ENCODE measurements at regions not wholly inside any gene's neighbourhood (a gene's known extent, or its start where the extent isn't known, plus 50 kb on each side); places are given as distances from the start of the nearest gene placed in this dataset.

DNA sequence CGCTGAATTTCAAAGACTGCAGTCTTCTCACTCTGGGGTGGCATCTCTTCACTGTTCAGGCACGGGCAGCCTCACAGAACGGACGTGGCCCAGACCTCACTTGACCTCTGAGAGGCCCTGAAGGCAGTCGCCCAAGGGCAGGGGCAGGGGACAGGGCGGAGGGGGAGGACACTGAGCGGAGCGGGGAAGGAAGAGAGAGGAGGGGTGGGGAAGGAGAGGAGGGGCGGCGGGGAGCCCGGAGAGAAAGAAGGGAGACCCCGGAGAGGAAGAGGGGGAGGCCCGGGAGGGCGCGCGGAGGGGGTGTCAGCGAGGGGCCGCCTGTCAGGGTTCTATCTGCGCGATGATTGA, 58.7 kb upstream of the COMTD1 start:
- DNase-seq (ENCODE audit: low read depth) = no peak

DNA sequence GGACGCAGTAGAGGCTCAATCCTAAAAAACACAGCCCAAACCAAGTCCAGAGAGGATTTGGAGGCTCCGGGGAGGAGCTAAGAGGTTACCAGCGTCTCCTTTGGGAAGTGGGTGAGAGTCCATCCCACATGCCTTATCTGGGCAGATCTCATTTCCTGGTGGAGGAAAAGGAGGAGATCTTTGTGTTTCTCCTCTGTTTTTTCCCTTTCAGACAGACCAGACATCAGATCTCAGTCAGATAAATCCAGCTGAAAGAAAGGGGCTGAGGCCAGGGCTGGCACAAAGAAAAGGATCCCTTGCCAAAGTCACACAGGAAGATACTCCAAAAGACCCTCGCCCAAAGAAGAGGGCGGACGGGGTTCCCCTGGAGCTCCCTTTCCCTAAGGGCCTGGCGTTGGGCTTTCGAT, 58.3 kb upstream of the COMTD1 start:
- DNase-seq (ENCODE audit: low read depth) = peak; percentile 60

DNA sequence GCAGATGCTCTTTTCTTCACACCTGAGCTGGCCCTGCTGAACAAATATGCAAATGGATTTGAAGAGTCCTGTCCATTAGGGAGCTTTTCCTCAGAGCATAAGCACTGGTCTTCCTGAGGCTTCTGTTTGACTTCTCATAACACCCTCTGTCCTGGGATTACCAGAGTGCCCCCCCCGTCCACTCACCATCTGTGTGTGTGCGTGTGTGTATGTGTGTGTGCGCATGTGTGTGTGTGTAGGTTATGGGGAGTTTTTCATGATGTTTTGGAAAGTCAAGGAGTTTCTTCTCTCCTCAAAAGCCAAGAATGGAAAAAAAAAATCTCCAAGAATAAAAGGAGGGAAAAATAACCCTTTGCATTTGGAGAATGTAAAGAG, 57.7 kb upstream of the COMTD1 start:
- no peak for DNase-seq (ENCODE audit: low read depth)

DNA sequence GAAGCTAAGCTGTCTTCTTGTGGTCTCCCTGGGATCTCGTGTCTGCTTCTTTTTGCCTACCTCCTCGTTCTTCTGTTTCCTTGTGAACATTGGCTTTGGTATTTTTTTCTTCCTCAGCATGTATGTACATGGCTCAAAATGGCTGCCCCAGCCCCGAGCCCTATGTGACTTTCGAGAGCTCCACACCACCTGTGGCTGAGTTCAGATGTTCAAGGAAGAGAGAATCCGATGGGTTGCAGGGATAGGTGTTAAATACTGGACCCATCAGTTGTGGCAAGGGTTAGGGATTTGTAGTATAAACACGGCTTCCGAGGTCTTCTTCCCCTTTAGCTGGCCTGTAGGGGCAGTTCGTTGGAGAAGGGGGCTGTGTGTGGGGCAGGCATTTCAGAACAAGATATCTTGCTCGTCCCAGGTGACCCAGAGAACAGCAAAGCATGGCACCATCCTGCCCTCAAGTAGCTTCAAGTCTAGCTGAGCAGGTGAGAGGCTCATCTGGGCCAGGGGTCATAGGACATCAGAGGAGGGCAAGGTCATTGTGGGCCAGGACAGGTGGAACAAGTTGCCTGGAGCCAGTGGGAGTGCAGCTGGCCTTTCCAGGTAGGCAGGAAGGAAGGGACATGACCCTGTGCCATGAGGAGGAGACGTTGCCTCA, 57.2 kb upstream of the COMTD1 start:
- no peak for DNase-seq (ENCODE audit: low read depth)

DNA sequence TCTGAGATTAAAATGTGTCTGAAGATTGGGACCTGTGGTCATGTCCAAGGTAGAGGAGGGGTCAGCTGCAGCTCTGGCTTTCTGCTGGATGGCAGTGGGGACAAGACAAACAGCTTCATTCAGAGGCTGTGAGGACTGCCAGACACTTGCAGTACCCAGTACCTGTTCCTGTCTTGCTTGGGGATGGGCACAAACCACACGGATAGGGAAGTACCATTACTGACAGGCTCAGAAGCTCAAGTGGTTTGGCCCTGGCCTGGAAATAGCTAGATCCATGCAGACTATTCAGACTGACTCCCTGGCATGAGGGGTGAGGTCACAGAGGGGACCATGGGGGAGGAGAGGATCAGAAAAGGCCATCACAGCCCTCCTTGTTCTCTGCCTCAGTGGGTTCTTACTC, 56.0 kb upstream of the COMTD1 start:
- no peak for DNase-seq (ENCODE audit: low read depth)

DNA sequence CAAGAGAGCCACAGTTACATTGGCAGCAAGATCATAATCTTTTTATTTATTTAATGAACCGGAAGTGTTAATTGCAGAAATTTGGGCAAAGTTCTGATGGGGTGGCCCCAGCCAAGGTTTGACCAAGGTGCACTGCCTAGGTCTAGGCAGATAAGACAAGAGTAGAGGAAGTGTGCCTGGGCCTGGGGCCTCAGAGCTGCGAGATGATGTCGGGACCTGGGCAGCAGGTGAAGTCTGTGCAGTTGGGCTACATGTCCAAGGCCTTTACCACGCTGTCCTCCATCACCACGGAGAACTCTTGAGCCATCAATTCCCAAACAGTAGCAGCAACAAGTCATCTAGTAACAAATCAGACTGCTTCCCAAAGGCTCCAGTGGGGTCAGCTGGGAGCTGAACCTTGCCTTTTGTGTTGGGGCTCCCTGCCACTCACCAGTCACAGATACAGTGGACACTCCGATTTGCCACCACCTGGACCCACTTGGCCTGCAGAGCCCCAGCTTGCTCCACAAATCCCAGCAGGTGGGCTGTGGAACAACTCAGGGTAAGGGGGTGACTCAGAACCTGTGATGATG, 52.5 kb upstream of the COMTD1 start:
- no peak for DNase-seq (ENCODE audit: low read depth)

DNA sequence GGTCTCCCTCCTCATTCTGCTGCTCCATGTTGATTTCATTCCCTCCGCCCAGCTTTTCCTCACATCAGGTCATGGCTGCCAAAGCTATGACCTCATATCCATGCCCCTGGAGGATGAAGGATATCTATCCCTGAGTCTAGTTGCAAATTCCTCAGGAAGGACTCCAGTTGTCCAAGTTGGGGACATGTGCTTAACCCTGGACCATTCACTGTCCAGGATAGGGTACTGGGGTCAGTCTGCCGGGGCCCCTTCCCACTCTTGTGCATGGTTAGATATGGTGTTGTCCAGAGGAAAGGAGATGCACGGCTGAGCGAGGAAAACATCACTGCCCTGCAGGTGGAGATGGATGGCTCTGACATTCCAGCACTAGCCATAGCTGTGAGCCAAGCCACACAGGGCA, 51.9 kb upstream of the COMTD1 start:
- no peak for DNase-seq (ENCODE audit: low read depth)

DNA sequence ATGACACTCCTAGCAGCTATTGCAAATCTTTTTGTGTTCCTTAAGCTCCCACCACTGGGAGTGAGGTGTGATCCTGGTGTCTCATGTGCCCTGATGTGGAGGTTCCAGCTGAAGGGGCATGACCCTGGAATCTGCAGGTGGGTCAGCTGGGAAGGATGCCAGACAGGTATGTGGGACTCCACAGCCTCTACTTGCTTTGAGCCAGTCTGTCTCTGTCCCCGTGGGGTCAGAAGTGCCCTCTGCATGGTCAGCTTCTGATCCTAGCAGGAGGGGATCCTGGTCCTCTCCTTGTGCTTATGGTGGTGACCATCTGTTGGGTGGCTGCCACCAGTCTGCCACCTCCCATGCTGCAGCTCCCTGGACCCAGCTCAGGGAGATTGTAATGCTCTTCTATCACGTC, 51.1 kb upstream of the COMTD1 start:
- no peak for DNase-seq (ENCODE audit: low read depth)
